NCI-H2029 treated with DMSO at 0.1 percent for 48 hours (cell line): ENCODE measurements at regions not wholly inside any gene's neighbourhood (a gene's known extent, or its start where the extent isn't known, plus 50 kb on each side); places are given as distances from the start of the nearest gene placed in this dataset.

Source experiments
- DNase-seq: peaks from one replicate; lab custom pipeline; 2025; lab: John Stamatoyannopoulos, UW

DNA sequence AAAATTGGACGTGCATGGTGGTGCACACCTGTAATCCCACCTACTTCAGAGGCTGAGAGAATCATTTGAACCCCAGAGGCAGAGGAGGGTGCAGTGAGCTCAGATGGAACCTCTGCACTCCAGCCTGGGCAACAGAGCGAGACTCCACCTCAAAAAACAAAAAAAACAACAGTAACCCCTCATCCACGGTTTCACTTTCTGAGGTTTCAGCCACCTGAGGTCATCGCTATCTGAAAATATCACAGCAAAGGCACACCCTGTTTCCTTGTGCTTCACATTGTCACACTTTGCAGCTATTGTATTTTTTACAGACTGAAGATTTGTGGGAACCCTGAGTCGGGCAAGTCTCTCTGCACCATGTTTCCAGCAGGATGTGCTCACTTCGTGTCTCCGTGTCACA is 54.1 kb upstream of the FOXQ1 start:
- DNase-seq = no peak

DNA sequence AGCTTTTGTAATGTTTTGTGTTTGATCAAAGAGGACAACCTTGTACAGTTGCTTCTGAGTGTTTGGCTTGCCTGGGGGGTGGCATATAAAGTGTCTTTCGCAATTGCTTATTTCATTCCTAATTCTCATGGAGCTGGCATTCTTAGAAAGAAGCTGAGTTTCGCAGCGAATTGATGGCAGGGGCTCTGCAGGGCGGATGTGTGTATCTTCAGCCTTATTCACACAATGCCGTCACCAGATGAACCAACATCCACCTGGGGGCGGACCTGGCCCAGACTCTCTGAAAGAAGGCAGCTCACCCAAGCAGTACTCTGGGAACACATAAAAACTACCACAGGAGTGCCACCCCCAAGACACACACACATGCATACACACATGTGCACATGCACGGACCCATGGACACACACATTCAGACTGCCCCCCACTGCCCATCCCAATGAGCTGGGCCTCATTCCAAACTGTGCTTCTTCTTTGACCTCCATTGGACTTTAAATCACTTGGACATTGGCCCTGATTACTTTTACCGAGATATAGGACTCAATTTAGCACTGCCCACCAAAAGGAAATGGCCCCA is 55.4 kb upstream of the FOXQ1 start:
- no peak for DNase-seq

DNA sequence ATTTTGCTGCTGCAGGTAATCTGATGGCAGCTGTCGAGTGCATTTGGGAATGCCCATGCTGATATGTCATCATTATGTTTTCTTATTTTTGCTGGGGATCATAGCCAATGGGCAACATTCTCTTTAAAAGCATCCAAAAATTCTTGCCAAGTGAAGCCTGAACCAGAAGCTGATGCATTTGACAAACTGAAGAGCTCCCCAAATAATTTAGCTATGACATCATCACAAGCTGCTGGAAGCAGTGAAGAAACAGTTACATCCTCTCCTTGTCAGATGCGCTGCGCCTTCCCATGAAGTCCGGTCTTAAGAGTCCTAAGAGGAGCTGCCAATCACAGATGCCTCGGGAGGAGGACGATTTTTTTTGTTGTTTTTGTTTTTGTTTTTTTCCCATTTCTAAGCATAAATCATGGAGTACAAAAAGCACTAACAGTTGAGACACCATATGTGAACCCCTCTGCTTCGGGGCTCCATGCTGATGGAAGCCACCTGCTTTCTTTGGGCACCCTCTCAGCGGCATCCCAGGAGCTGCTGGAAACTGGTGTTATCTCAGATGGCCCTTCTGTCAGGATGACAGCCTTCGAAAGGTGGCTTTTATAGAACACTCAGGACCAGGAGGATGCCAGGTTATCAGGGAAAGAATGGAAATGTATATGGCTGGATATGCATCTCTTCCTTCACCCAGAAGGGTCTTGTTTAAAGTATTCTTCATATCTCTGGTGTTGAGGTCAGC is 56.1 kb upstream of the FOXQ1 start:
- no peak for DNase-seq

DNA sequence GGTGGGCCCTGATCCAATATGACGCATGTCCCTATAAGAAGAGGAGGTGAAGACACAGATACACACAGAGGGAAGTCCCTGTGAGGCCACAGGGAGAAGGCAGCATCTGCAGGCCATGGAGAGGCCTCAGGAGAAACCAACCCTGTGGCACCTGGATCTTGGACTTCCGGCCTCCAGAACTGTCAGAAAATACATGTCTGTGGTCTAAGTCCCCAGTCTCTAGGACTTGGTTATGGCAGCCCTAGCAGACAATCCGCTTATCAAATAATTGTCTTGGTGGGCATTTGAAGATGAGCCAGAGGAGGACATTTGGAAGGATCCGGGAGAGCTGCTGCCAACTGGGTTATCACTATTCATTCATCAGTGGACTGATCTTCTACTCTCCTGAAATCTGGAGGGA is 57.6 kb upstream of the FOXQ1 start:
- no peak for DNase-seq

DNA sequence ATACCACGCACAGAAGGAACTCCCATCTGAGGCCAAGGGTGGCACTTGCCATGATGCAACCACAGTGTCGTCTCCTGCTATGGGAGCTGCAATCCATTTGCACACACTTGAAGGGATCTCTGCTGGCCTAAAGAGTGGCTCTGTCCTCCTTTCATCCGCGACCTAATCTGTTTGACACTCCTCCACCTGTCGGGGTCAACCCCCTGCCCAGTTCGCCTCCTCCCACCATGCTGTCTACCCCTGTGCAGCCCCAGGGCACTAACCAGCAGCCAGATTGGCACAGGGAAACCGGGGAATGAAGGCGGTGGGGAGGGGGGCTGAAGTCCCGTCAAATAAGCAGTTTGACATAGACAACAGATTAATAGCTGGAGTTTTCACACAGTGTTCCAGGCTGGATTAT is 58.1 kb upstream of the FOXQ1 start:
- DNase-seq = no peak

DNA sequence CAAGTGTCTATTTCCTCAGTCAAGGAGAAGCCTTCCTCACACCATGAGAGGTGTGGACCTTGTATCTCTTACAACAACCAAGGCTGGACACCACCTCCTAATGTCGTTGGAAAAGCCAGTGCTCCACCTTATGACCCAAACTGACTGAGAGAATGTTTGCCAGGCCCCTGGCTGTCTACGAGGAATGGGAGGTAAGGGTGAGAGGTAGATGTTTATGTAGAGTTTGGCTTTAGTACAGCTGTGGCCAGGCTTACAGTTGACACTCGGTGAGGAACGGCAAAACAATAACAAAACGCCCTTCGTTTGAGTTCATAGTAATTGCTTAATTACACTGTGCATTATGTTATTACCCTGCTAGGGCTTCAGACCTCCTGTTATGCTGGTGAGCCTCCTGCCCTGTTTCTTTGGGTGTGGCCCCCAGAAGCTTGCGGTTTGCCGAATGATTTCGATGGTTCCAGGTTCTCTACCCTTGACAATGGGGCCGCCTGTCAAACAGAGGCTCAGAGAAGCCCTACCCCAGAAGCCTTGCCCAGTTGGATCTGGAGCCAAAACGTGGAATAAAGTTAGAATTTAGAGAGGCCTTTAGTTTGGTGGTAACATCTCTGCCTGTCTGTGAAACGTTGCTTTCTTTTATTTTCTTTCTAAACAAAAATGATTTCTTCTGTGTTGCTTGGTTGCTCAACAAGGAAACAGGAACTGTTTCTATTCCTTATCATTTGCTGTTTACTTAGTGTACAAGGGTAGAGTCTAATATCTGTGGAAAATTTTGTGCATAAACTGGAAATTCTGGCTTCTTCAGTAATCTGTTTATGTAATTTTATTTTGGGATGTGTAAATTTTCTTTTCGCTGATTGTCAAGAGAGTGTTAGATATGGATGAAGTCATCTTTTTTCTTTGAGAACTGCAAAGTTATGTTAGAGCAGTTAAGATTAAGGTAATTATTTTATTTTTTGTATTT is 60.4 kb upstream of the FOXQ1 start:
- DNase-seq = no peak

DNA sequence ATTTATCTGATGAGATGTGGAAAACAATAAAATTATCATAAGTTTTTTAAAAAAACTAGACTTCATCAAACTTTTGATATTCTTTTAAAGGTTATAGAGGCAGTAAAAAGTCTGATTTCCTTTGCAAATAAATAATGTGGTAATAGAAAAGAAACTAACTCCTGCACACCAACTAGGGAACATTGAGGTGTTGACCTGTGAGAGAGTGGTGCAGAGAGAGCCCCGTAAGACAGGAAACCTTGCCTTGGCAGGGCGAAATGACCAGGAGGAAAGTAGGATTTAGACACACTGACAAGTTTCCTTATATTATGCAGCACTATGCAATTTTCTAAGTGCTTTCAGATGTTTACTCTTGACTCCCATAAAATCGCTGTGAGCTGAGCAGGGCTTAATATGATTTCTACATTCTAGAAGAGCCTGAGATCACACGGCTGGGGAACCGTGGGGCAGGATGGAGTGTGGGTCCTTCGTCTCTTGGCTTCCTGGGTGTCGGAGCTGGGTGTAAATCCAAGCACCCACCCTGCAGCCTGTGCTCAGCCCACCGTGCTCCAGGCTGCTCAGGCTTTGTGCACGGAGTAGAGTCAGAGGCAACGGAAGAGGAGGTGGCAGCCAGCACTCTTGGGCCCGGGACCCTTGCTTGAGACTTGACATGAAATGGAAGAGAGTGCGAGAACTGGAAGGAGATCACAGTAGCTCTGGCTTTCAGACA is 61.3 kb upstream of the FOXQ1 start:
- no peak for DNase-seq

DNA sequence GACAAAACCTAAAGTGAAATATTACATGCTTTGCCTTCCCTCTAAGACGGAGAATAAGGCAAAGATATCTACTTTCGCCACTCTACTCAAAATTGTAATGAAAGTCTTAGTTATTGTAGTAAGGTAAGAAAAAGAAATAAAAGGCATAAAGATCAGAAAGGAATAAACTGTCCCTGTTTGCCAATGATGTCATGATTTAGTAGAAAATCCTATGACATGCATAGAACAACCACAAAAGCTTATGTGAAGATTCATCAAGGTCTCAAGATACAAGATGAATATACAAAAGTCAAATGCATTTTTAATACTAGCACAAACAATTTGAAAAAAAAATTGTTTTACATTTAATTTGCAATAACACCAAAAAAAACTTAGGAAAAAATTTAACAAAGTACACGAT is 64.0 kb upstream of the FOXQ1 start:
- no peak for DNase-seq

DNA sequence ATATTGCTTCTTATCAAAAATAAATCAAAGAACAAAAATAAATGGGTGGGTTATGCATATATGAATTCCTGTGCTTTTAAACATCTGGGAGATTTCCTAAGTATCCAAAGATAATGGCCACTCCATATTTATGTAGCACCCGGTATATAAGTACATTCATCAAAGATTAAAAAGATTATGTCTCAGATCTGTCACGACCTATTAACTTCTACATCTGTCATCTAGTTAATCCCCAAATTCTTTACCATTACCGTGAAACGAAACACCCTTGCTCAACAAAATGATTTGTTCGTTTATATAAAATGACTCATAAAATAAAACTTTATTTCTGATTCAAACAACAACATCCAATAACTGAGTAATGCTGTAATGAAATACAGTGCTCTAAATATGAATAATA is 64.8 kb upstream of the FOXQ1 start:
- DNase-seq = no peak

DNA sequence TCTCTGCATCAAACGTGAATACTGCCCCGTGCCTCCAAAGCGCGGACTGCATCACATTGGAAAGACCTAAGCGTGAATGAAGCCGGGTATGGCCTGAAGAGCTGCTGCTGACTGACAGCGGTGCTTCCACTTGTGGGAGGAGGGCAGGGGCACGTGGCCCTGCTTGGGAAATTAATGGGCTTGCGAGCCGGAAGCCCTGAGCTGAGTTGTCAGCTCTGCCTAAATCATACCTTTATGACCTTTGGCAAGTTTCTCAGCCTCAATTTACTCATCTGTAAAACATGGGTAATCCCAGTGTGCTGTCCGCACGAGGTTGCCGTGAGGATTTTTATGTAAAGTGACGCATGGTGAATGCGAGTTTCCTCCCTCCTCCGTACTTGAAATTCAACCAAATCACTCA is 67.0 kb upstream of the FOXQ1 start:
- no peak for DNase-seq

DNA sequence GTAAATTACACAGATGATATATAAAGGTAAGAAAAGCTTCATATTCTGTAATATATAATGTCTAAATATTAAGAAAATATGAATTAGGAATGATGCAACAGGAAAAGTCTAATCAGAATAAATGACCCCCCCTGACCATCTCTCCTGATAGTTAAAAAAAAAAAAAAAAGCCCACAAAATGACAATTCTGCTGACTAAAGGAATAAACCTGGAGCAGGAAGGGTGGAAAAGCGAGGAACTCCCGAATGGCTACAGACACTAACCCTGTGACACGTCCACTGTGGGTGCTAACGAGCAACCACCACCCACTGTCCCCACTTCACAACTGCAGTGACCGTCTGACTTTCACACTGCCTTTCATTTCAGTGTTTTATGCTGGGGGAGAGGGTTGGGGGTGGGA is 67.6 kb upstream of the FOXQ1 start:
- DNase-seq = no peak

DNA sequence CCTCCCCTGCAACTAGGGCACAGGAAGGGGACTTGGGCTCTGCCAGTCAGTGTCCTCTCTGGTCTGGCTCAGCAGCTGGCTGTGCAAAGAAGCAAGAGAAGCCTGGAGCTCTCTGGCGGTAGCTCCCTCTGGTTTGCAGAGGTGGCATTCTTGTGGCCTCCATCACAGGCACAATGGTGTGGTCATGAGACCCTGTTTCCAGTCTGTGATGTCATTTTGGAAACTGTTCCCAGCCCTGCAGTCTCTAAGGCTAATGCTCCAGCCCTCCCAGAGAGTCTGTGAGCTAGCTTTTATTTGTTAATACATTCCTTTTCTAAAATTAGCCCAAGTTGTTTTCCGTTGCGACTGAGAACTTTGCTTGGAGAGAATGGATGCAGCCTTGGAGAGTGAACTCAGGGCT is 69.5 kb upstream of the FOXQ1 start:
- DNase-seq = no peak

DNA sequence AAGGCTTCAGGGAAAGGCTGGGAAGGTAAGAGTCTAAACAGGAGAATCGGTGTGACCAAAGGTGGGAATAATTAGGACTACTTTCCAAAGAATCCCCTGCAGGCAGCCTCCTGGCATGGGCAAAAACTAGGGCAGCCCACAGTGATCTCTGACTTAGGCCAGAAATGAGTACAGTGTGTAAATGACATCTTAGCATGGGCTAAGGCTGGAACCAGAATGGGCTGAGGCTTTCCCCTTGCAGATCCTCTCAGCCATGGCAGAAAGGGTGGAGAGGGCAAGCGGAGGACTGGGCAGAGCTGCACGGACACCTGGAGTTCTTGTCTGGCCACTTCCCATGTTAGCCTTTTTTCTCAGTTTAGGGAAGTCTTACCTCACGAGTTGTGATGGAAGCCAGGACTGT is 69.9 kb upstream of the FOXQ1 start:
- DNase-seq = no peak

DNA sequence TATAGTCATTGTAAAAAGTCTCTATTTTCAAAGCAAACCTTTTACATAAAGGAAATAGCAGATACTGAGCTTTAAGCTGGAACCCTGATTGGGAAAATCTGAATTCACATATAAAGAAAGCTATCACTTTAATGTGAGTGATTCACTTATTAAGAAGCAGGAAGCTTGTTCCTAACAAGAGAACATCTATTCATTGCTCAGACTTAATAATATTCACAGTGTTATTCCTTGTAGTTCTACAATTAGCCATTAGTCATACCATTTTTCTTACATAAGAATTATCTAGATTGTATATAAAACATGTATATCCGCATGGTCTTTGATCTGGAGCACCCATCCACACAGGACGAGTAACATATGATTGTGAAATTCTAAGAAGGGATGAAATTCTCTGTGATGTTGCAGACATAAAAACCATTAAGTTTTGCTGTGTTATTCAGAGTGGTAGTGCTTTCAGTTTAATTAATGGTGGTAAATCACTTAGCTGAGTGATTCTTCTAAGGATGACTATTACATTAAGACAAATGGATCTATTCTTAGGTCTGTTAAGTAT is 71.1 kb upstream of the FOXQ1 start:
- DNase-seq = no peak

DNA sequence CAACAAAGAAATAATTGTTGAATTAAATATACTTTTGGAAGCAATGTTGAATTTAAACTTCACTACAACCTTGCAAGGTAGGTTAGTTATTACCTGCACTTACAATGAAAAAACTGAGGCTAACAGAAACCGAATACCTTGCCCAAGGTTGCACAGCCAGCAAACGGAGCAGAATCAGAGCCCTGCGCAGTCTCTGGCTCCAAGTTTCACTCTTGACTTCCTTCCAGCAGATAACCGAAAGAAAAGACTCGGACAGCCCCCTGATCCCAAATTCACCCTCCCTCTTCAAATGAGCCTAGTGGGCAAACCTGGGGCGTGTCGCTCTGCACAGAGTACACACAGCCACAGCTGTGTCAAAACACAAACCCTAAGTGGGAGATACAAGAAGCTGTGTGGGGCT is 72.1 kb upstream of the FOXQ1 start:
- DNase-seq = no peak

DNA sequence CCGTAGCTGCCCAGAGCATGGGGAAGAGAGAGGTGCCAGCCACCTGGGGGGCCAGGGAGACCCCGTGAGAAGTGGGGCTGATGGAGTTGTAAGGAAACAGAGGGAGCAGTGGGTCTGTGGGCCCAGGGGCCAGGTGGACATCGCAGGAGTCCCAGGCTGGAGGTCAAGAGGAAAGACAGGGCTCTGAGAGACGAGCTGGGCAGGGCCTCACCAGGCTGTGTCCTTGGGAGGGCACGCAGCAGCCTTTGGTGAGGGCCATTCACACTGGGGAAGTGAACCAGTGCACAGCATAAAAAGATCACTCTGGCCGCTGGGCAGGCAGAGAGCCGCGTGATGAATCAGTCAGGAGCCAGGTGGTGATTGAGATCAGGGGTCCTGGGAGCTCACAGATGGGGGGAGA is 73.9 kb upstream of the FOXQ1 start:
- no peak for DNase-seq

DNA sequence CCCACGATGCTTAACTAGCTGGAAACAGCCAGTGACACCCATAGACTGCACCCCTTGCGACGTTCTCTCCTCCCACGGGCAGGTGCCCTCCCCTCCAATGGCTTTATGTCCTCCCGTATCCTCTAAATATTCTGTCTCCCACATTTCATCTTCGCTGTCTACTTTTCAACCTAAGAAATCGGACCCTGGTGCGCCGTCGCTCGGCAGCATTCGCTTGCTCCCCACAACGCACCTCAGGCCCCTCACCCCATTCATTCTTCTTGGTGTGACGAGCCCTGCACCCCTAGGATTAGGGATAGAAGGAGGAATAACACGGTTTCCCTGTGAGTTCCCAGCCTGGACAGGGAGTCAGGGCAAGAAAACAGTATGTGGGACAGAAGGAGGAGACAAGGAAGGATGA is 74.3 kb upstream of the FOXQ1 start:
- DNase-seq = no peak

DNA sequence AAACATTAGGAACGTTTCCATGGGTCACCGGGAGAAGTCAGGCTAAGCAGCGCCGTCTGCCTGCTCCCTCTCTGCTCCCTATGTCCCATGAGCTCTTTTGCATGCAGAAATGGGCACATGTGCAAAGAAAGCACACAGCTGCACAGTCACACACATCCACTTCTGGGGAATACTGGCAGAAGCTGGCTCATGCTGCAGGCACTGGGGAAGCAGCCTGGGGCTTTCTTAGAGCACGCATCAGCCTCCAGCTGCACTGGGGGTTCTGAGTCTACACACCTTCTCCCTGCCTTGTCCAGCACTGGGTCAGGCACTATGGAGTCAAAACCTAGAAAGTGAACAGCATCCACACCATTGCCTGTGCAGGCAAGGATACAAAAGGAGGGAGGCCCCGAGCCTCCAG is 76.1 kb upstream of the FOXQ1 start:
- no peak for DNase-seq

DNA sequence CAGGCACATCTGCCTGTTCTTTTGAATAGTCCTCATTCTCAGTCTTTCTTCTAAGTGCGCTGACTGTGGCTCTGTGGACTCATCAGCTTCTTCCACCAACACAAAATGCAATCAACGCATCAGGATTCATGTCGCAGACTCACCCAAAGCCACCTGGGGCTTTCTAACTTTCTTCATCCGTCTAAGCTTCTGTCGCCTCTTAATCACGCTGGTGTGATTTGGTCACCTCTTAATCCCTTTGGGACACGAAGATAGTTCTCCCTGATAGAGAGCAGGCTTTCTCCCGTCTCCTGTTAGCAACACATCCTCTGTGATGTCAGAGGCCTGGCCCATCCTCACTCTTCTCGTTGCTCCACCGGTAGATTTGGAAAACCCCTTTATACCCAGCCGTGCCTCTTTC is 78.0 kb upstream of the FOXQ1 start:
- no peak for DNase-seq

DNA sequence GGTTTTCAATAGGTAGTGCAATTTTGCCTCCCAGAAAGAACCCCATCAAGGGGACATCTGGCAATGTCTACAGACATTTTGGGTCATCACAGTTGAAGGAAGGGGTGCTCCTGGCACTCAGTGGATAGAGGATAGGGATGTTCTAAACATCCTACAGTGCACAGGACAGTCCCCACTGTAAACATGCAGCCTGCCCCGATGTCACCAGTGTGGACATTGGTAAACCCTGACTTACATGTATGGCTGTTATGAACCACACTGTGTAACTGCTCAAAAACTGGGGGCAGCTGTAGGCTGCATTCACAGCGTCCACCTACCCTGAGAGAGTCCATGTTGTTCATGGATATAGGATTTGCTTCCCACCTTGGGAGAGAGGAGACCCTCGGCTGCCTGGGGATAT is 79.3 kb upstream of the FOXQ1 start:
- DNase-seq = no peak

DNA sequence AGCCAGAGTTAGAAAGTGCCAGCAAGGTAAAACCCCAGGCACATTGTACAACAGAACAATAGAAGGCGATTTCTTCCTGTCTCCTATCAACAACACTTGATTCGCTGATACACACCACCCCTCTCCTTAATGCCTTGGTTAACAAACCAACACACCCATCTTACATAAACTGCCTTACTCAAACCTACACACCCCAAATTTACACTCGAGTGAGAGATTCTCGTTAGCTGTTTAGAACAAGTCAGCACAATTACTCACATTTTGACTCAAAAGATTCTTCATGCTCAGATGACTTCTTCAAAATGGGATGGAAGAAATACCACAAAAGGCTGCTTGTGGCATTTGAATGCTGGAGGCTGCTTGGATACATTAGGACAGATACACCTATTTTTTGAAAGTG is 80.0 kb upstream of the FOXQ1 start:
- DNase-seq = no peak
